H1 (cell line): ENCODE measurements at regions not wholly inside any gene's neighbourhood (a gene's known extent, or its start where the extent isn't known, plus 50 kb on each side); places are given as distances from the start of the nearest gene placed in this dataset.

ENCODE experiments used
- CHD2 ChIP-seq: IDR thresholded peaks from 2 replicates; pipeline ENCODE4 v1.6.1; 2012; ENCODE audit warnings: low read length, improper control_type of control experiment
- EGR1 ChIP-seq: IDR thresholded peaks from 2 replicates; pipeline ENCODE4 v1.6.1; 2011; ENCODE audit warnings: low read depth, low read length, borderline replicate concordance
- TAF1 ChIP-seq: IDR thresholded peaks from 2 replicates; pipeline ENCODE4 v1.6.1; 2011; ENCODE audit warnings: mild to moderate bottlenecking, low read depth, low read length

DNA sequence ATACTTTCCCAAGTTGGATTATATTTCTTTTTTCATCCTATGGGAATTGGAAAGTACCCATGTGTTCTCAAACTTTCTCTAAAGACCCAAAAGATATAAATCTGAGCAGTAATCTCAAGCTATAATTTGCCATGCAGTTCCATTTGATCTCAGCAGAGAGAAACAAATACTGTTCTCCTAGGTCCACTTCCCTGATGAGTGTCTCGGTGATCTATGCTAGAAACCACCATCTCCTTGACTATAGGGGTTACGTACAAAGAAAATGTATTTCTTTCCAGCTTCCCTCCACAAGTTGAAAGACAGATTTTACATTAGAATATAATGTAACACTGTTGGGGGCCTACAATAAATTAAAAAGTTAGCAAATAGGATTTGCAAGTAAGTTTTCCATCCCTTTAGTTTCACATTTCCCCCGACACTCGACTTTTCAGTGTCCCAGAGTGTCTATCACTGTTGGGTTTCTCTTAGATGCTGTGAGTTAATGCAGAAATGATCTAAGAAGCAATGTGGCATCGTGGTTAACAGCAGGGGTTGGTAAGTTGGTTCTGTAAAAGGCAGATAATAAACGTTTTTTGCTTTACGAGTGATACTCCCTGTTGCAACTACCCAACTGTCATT lies 465.1 kb upstream of the CFAP20DC start:
- TF ChIP-seq CHD2 = no peak
- no peak for TF ChIP-seq EGR1
- TF ChIP-seq TAF1 = no peak
